Astrocyte of the spinal cord (primary cell): ENCODE measurements at regions not wholly inside any gene's neighbourhood (a gene's known extent, or its start where the extent isn't known, plus 50 kb on each side); places are given as distances from the start of the nearest gene placed in this dataset.

Experiments
- DNase-seq: peaks from one replicate; pipeline ENCODE4 v3.0.0; 2011; ENCODE audit warnings: low read depth, low spot score
- H3K4me3 ChIP-seq: 2 replicates; pipeline ENCODE4 v1.5.1; 2011; ENCODE audit warnings: low read depth, mild to moderate bottlenecking, low read length, moderate library complexity
- CTCF ChIP-seq: IDR thresholded peaks from 2 replicates; pipeline ENCODE4 v1.5.1; 2012; ENCODE audit warnings: low read depth, mild to moderate bottlenecking, low read length, inconsistent platforms
- in situ Hi-C: cut with HindIII; loops from 2 replicates; pipeline ENCODE4 v1.10.0; 2017; ENCODE audit warnings: low sequenced_read_pairs

GRCh38 chr1:30611741-30612309 lies 111.6 kb downstream of the MATN1 start:
- in situ Hi-C loops, result no loop called here
- DNase-seq, result no peak
- TF ChIP-seq CTCF, result no peak
- no peak overlapping the region for H3K4me3 ChIP-seq

GRCh38 chr1:30610917-30611316 lies 112.5 kb downstream of the MATN1 start:
- TF ChIP-seq CTCF, result no peak
- DNase-seq, result no peak
- in situ Hi-C loops, result no loop called here
- no peak overlapping the region for H3K4me3 ChIP-seq

- in situ Hi-C loops, result no loop called here
- no peak overlapping the region for H3K4me3 ChIP-seq
- no peak for DNase-seq
- TF ChIP-seq CTCF, result no peak
These were observed 113.4 kb downstream of the MATN1 start for GRCh38 chr1:30609999-30610345.

- H3K4me3 ChIP-seq, result no peak overlapping the region
- in situ Hi-C loops, result no loop called here
- DNase-seq, result no peak
- no peak for TF ChIP-seq CTCF
These were observed 113.9 kb downstream of the MATN1 start for GRCh38 chr1:30609336-30609998.

- no peak overlapping the region for H3K4me3 ChIP-seq
- in situ Hi-C loops, result no loop called here
- no peak for TF ChIP-seq CTCF
- no peak for DNase-seq
These were observed 115.7 kb downstream of the MATN1 start for GRCh38 chr1:30607723-30608122.

- in situ Hi-C loops, result no loop called here
- no peak for DNase-seq
- TF ChIP-seq CTCF, result no peak
- no peak overlapping the region for H3K4me3 ChIP-seq
These were observed 117.2 kb downstream of the MATN1 start for GRCh38 chr1:30606166-30606565.

- in situ Hi-C loops, result no loop called here
- TF ChIP-seq CTCF, result no peak
- DNase-seq, result no peak
- H3K4me3 ChIP-seq, result no peak overlapping the region
These were observed 117.9 kb downstream of the MATN1 start for GRCh38 chr1:30605441-30605920.
